G401 (cell line): ENCODE measurements at regions not wholly inside any gene's neighbourhood (a gene's known extent, or its start where the extent isn't known, plus 50 kb on each side); places are given as distances from the start of the nearest gene placed in this dataset.

Experiments
- DNase-seq: peaks from one replicate; pipeline ENCODE4 v3.0.0-alpha.2; 2015; ENCODE audit warnings: low spot score
- in situ Hi-C: cut with HindIII; loops from 2 replicates; pipeline ENCODE4 v1.10.0; 2016; ENCODE audit warnings: low sequenced_read_pairs, mixed read lengths

DNA sequence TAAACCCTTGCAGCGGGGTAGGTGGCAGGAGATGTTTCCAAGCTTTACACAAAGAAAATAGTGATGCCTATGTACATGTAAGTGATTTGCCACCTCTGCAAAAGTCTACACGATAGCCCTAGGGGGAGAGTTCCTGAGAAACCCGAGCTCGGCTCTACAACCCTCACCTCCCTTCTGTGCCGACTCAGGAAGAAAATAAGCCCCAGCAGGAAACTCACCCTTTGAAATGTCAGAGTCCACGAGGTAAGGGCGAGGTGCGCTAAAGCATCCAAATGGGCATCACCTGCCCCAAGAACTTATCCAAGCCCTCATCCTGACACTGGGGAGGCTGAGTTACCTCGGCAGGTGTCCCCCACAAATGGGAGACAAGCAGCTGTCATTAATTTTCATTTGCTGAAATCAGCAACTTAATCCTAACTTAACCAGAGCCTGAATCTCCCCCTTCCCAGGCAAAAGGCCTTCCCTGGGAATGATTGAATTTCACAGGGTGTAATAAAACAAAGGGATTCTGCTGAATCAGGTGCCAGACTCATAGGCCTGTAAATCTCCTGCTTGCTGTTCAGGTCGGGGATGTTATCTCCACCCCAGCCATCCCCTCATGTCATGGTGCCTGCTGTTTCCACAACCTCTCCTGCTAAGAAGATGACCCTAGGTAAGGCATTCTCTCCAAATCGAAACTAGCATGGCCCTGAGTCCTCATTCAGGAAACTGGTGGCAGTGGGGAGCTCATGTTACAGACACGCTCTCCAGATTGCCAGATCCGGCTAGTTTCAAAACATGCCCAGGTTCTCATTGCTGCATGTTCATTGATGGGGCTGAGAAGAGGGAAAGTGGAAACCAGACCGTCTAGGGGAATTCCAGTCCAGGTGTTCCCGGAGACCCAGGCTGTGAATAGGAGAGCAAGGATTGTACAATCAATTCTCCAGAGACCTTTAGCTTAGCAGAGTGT, 105.3 kb upstream of the KIRREL3 start:
- in situ Hi-C loops = no loop called here
- no peak for DNase-seq

DNA sequence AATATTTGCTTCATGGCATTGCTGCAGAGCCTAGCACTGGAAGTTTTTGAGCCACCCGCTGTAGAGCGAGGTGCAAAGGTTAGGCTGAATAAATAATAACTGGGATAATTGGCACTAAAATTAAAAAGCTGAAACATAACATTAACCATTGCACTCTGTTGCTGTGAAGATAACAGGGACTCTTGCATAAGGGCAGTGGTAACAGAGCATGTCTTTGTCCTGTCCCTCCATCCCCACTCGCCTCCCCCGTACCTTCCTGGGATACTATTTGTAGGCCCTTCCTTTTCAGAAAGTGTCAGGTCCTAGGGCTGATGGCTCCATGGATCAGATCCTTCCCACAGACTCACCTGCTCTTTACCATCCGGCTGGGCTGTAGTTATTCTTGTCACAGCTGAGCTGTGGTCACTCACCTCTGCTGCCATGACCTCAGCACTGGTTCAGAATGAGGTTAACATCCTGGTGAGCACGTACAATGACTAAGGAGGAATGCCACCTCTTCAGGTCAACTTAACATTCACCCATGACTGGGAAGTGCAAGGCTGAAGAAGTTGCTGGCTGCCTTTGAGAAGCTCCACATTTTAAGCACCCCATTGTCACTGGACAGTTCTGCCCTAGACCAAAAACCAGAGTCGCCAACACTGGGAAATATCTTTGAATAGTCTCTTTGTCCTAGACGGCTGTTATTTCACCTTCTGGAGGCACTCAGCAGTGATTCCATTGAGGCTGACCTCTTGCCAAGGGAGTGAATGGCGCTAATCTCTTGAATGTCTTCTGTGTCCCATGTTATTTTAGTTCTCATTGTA, 103.2 kb upstream of the KIRREL3 start:
- in situ Hi-C loops = no loop called here
- DNase-seq = no peak

DNA sequence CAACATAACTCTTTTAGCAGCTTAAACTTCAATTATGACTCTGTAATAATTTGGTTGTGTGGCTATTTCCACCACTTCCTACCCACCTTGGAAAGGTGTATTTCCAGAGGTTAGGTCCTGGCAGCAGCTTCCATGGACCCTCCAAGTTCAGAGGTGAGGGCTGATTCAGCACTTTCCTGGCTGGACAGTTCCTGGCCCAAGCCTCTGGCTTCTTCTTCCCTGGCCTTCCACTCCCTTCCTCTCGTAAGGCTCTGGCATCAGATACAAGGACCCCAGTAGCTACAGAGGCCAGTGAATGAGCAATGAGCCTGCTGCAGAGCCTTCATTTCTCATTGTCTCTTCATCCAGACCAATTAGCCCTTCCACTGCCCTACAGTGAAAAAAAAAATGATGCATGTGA, 98.1 kb upstream of the KIRREL3 start:
- DNase-seq = no peak
- in situ Hi-C loops = no loop called here

DNA sequence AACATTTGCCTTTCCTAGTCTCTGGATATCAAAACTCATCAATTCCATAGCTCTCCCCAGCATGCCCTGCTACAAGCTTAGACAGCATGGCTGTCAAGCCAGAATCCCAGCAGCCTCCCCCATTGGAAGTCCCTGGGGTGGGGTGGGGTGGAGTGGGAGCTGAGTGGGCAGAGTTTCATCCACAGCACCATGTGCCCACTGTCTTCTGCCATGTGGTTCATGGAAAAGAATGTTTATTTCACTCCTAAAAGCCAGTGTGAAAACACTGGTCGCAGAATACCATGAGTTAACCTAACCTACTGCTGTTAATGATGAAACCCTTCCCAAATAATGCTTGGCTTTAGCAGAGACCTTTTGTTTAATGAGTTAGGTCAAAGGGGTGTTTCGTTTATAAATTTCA, 80.2 kb upstream of the KIRREL3 start:
- no peak for DNase-seq
- in situ Hi-C loops = no loop called here

- in situ Hi-C loops = no loop called here
- DNase-seq = no peak
Observed at GRCh38 chr11:127075758-127076157, 75.2 kb upstream of the KIRREL3 start.

DNA sequence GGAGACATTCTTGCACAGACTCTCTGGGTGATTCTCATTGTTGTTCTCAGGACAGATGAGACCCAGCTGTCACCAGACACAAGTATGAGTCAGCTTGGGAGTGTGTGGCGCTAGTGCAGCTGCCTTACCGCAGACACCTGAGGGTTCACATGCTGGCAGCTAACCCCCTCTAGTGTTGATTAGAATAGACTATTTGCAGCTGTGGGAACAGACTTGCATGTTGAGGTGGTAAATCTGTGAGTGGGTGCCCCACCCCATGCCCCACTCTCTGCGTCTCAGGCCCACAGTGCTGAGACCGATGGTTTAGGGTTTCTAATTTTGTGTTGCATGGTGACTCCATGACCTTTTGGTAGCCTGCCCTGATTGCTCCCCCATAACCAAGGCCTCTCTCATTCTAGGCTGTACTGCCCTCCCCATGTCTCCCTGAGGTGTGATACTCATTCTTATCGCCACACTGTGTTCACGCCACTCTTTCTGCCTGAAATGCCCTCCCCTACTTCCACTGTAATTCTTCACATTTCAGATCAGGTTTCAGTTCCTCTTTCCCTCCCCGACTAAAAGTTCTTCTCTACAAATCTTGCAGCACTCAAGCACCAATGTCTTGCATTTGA, 73.7 kb upstream of the KIRREL3 start:
- DNase-seq = no peak
- in situ Hi-C loops = no loop called here

DNA sequence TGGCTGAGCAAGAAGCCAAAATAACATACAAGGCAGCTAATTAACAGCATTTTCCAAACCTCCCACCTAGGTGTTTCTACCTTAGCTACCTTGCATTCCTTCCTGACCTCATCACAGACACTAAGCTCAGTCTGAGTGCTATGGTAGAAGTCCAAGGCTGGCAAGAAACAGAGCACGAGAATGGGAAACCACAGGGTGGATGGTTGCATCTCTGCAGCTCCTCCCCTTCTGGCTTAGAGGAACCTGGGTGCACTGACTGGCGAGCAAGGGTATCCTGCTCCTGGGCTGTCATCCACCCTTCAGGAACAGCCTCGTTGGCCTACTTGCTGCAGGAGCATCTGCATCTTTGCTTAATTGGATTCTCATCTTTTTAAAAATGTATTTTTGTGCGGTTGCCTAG, 73.1 kb upstream of the KIRREL3 start:
- DNase-seq = no peak
- in situ Hi-C loops = no loop called here

DNA sequence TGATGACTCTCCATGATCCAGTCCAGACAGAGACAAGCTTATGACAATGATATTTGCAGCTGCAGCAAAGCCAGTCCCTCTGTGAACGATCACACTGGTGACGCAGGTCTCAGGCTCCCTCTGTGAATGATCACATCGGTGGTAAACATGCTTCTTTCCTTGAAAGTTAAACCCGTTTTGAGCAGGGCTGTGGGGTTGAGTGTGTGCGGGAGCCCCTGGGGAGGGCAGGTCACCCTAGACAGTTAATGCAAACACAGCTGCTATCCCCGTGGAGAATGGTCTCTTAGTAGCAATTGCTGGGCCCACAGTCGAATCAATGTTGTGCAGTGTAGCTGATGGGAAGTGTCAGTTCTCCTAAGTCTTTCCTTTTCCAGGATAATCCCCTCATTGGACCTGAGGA, 71.0 kb upstream of the KIRREL3 start:
- in situ Hi-C loops = no loop called here
- DNase-seq = no peak

GRCh38 chr11:127070808-127071207, 70.2 kb upstream of the KIRREL3 start:
- no peak for DNase-seq
- in situ Hi-C loops = no loop called here

- DNase-seq = no peak
- in situ Hi-C loops = no loop called here
Observed at GRCh38 chr11:127066401-127067090, 66.0 kb upstream of the KIRREL3 start.

DNA sequence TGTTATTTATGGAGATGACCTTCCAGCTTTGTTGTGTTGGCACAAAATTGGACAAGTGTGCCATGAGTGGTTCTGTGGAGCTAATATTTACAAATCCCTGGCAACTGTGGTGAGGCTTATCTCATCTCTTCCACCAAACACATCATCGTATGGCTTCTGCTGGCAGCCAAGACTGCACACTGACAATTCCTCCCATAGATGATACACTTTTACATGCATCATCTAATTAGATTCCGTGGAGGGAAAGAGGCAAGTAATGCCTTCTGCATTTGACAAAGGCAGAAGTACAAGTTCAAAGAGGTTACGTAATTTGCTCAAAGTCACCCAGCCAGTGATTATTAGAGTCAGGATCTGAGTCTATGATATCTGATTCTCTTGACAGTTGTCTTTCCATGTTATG, 62.7 kb upstream of the KIRREL3 start:
- in situ Hi-C loops = no loop called here
- DNase-seq = no peak

DNA sequence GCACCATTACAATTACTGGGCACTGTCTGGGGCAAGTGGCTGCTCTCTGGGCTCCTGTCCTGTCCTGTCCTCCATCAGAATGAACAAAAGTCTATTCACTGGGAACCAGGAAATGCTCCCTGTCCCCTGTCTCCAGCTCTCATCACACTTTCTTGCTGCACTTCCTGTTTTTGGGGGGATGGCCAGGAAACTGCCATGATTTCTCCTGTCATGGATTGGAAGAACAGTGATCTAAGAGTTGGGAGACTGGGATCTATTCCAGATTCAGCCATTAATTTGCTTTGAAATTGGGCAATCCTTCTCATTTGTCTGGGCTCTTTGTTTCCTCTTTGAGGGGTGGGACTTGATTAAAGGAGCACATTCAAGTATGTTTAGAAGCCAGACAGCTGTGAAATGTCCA, 61.4 kb upstream of the KIRREL3 start:
- in situ Hi-C loops = no loop called here
- no peak for DNase-seq

- in situ Hi-C loops = no loop called here
- no peak for DNase-seq
Observed at GRCh38 chr11:127059750-127060149, 59.2 kb upstream of the KIRREL3 start.

DNA sequence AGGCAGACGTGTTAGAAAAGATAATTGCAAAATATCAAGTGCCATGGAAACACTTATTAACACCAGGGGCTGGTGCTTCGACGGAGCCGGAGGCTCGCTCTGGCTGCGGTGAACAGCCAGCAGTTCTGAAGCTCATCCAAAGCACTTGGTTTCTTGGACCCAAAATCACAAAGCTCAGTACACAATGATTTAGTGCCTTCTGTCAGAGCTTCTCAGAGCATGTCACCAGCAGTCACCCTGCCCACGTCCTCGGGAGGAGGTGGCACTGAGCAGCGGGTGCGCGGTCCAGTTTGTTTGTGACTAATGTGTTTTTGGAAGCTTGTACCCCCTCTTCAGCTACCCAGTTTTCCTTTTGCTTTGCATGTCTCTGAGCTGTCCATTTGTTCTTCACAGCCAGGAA, 58.7 kb upstream of the KIRREL3 start:
- in situ Hi-C loops = no loop called here
- no peak for DNase-seq

- in situ Hi-C loops = no loop called here
- DNase-seq = no peak
Observed at GRCh38 chr11:127058524-127058923, 58.0 kb upstream of the KIRREL3 start.

DNA sequence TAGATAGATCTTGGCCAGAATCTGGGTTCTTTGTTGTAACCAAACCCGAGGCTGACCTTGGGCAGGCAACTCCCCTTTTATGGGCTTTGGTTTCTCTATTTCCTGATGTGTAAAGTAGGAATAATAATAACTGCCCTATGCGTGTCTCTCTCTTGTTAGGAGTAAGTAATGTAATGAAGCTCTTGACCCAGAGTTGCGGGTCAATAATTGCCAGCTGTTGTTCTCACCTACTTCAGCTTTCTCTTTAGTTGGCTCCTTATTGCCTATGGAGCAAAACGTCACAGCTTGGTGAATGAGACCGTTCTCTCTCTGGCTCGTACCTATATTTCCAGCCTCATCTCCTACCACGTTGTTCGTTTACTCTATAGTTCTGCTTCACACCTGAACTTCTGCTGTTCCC, 56.6 kb upstream of the KIRREL3 start:
- no peak for DNase-seq
- in situ Hi-C loops = no loop called here

DNA sequence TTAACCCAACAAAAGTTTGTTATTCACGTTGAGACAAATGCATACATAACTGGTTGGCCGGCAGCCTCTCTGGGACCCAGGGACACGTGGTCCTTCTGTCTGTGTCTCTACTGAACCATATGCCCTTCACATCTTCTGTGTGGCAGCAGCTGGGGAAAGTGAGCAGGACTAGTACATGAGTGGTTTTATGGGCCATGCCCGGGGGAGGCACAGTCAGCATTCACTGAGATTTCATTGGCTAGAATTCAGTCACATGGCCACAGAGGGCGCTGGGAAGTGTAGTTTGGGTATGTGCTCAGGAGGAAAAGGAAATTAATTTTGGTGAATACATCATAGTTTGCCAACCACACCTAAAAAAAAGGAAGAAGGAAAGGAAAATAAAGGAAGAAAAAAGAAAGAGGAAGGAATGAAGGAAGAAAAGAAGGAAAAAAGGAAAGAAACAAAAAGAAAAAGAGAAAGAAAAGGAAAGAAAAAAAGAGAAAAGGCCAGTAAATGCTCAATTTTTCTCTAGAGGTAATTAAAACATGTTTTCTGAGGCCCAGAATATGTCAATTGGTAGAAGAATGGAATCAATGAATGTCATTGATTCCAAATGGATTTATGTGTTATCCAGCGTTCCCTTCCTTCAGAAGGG, 55.9 kb upstream of the KIRREL3 start:
- DNase-seq = no peak
- in situ Hi-C loops = no loop called here

DNA sequence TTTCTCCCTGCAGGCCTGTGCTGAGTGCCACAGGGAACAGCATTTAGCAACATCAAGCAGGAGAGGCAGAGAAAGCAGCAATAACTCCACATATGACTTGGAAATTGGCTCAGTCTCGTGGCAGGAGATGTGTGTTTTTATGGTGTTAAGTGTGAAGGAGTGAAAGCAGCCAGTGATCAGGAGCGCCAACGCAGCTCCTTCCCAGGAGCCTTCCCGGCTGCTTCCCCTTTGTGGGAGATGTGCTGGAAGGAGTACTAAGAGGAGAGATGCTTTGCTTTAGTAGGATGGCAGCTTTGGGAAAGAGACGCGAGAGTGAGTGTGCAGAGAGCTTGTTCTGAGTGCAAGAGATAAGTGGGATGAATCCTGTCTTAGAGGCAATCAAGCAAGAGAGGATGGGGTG, 54.7 kb upstream of the KIRREL3 start:
- in situ Hi-C loops = no loop called here
- no peak for DNase-seq

DNA sequence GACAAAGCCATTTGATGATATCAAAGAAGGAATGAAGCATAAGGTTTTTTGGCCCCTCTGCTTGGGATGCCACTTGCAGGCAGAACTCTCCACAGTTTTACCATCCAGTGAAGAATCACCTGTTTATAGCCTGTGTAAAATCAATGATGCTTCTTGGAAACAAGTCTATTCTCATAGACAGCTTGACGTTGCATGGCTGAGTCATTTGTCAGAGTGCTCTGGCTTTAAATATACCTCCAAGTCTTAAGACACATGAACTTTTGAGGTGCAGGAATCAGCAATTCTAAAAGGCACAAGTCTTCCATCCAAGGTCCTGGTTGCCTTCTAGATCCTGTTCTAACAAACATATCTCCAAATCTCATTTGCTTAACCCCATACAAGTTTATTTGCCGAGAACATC, 53.6 kb upstream of the KIRREL3 start:
- no peak for DNase-seq
- in situ Hi-C loops = no loop called here
